Right lobe of liver (tissue), 4 donors: ENCODE measurements at regions not wholly inside any gene's neighbourhood (a gene's known extent, or its start where the extent isn't known, plus 50 kb on each side); places are given as distances from the start of the nearest gene placed in this dataset.

Source experiments
- CTCF ChIP-seq, 4 donors: fragments of 200-600 bp in 3 of 4; fragments of 450-650 bp in 1 of 4; IDR thresholded peaks; one replicate each; pipeline versions ENCODE4 v1.5.1 to v1.8.0; 2016 to 2022; ENCODE audit warnings: antibody characterized with exemption in 4 of 4, mild to moderate bottlenecking in 2 of 4
- POLR2A ChIP-seq: fragments of 450-650 bp; IDR thresholded peaks from one replicate; pipeline ENCODE4 v1.6.1; 2017; ENCODE audit warnings: antibody characterized with exemption, mild to moderate bottlenecking
- donor health status: DM: no; HTN: no; CAD: no.
- donor health status: DM: no; HTN: no; CAD: no.
- donor health status: DM: no; HTN: yes; CAD: no.

- TF ChIP-seq CTCF (IDR thresholded peaks at IDR 0.05) (no peak), POLR2A (no peak)
Observed at GRCh38 chr2:82339805-82340204, 2035.3 kb upstream of the LRRTM1 start.
